ENCODE measurements at regions not wholly inside any gene's neighbourhood (a gene's known extent, or its start where the extent isn't known, plus 50 kb on each side); places are given as distances from the start of the nearest gene placed in this dataset.
"Not testable (repeated sequence)": the region's sequence is repeated elsewhere in the genome, so short reads cannot be mapped to it uniquely, and the experiment has no call there.

GRCh38 chr5:108505608-108506007 lies 123.7 kb upstream of the FBXL17 start:
- in situ Hi-C loops (cut with HindIII; ENCODE audit: low sequenced_read_pairs): no loop called here
- no peak for TF ChIP-seq CTCF (IDR thresholded peaks at IDR 0.05; ENCODE audit: low read depth, low read length)
- DNase-seq (ENCODE audit: low read depth, low spot score): no peak
- H3K4me3 ChIP-seq (ENCODE audit: low read depth, low read length): no peak overlapping the region

- TF ChIP-seq CTCF (IDR thresholded peaks at IDR 0.05; ENCODE audit: low read depth, low read length): no peak
- H3K4me3 ChIP-seq (ENCODE audit: low read depth, low read length): no peak overlapping the region
- in situ Hi-C loops (cut with HindIII; ENCODE audit: low sequenced_read_pairs): no loop called here
- no peak for DNase-seq (ENCODE audit: low read depth, low spot score)
These were observed 123.1 kb upstream of the FBXL17 start for GRCh38 chr5:108504974-108505373.

GRCh38 chr5:108503986-108504385 lies 122.1 kb upstream of the FBXL17 start:
- DNase-seq (ENCODE audit: low read depth, low spot score): no peak
- H3K4me3 ChIP-seq (ENCODE audit: low read depth, low read length): no peak overlapping the region
- in situ Hi-C loops (cut with HindIII; ENCODE audit: low sequenced_read_pairs): no loop called here
- no peak for TF ChIP-seq CTCF (IDR thresholded peaks at IDR 0.05; ENCODE audit: low read depth, low read length)

- DNase-seq (ENCODE audit: low read depth, low spot score); in situ Hi-C loops (cut with HindIII; ENCODE audit: low sequenced_read_pairs); H3K4me3 ChIP-seq (ENCODE audit: low read depth, low read length): not testable (repeated sequence)
These were observed 113.7 kb upstream of the FBXL17 start for GRCh38 chr5:108495615-108496014.

- in situ Hi-C loops (cut with HindIII; ENCODE audit: low sequenced_read_pairs): no loop called here
- no peak for TF ChIP-seq CTCF (IDR thresholded peaks at IDR 0.05; ENCODE audit: low read depth, low read length)
- no peak overlapping the region for H3K4me3 ChIP-seq (ENCODE audit: low read depth, low read length)
- no peak for DNase-seq (ENCODE audit: low read depth, low spot score)
These were observed 106.1 kb upstream of the FBXL17 start for GRCh38 chr5:108487951-108488350.

GRCh38 chr5:108484035-108484434 lies 102.1 kb upstream of the FBXL17 start:
- DNase-seq (ENCODE audit: low read depth, low spot score): no peak
- TF ChIP-seq CTCF (IDR thresholded peaks at IDR 0.05; ENCODE audit: low read depth, low read length): no peak
- H3K4me3 ChIP-seq (ENCODE audit: low read depth, low read length): no peak overlapping the region
- in situ Hi-C loops (cut with HindIII; ENCODE audit: low sequenced_read_pairs): no loop called here

- H3K4me3 ChIP-seq (ENCODE audit: low read depth, low read length): no peak overlapping the region
- DNase-seq (ENCODE audit: low read depth, low spot score): peak; percentile 13
- in situ Hi-C loops (cut with HindIII; ENCODE audit: low sequenced_read_pairs): no loop called here
- TF ChIP-seq CTCF (IDR thresholded peaks at IDR 0.05; ENCODE audit: low read depth, low read length): peak; percentile 42
These were observed 99.5 kb upstream of the FBXL17 start for GRCh38 chr5:108481355-108481931.

Data from astrocyte of the spinal cord (primary cell).